ENCODE measurements at regions not wholly inside any gene's neighbourhood (a gene's known extent, or its start where the extent isn't known, plus 50 kb on each side); places are given as distances from the start of the nearest gene placed in this dataset.

GRCh38 chr2:239779584-239779983 is 245.6 kb downstream of the NDUFA10 start:
- TF ChIP-seq CTCF (IDR thresholded peaks at IDR 0.05; ENCODE audit: extremely low read depth in 1 of 2, insufficient read depth in 1 of 2, low read depth in 1 of 2, low read length in 2 of 2) (no peak), POLR2AphosphoS5 (IDR thresholded peaks at IDR 0.05; ENCODE audit: insufficient read depth, low read depth, low read length) (no peak), POLR2A (IDR thresholded peaks at IDR 0.05; ENCODE audit: low read depth, low read length) (no peak)
